Epithelial cell of esophagus (primary cell): ENCODE measurements at regions not wholly inside any gene's neighbourhood (a gene's known extent, or its start where the extent isn't known, plus 50 kb on each side); places are given as distances from the start of the nearest gene placed in this dataset.

Experiments used
- DNase-seq: peaks from one replicate; pipeline ENCODE4 v3.0.0; 2010; ENCODE audit warnings: low read depth
- H3K4me3 ChIP-seq: 2 replicates; pipeline ENCODE4 v1.5.1; 2011; ENCODE audit warnings: mild to moderate bottlenecking, low read length, control low read depth
- CTCF ChIP-seq: IDR thresholded peaks from 2 replicates; pipeline ENCODE4 v1.5.1; 2011; ENCODE audit warnings: low read depth, mild to moderate bottlenecking, low read length, control low read depth, inconsistent platforms; ENCODE audit not compliant: insufficient read depth; ENCODE audit errors: missing control alignments

GRCh38 chr4:62196338-62196737 is 996.2 kb downstream of the ADGRL3 start:
- TF ChIP-seq CTCF: no peak
- H3K4me3 ChIP-seq: no peak overlapping the region
- no peak for DNase-seq

- no peak for TF ChIP-seq CTCF
- DNase-seq: peak; percentile 3
These were observed 994.2 kb downstream of the ADGRL3 start for GRCh38 chr4:62194342-62194741.

DNA sequence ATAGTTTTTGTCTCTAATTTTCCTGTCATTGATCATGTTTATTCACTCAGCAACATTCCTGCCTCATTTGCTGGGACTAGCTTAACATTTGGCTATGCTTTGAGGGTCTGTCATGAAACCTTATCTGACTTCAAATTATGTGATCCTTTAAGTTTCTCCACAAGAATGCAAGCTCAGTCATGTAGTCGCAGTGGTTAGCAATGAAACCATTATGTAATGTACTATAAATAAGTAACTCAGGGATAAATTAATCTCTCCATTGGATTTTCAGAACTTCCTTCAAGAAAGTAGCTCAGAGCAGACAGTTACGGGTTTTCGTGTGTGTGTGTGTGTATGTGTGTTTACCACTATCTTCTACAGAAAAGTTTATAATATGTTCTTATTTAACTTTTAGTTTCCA is 993.6 kb downstream of the ADGRL3 start:
- H3K4me3 ChIP-seq: no peak overlapping the region
- no peak for TF ChIP-seq CTCF
- no peak for DNase-seq

More at GRCh38 chr4:62194342-62194741, 994.2 kb downstream of the ADGRL3 start:
- no peak overlapping the region for H3K4me3 ChIP-seq

DNA sequence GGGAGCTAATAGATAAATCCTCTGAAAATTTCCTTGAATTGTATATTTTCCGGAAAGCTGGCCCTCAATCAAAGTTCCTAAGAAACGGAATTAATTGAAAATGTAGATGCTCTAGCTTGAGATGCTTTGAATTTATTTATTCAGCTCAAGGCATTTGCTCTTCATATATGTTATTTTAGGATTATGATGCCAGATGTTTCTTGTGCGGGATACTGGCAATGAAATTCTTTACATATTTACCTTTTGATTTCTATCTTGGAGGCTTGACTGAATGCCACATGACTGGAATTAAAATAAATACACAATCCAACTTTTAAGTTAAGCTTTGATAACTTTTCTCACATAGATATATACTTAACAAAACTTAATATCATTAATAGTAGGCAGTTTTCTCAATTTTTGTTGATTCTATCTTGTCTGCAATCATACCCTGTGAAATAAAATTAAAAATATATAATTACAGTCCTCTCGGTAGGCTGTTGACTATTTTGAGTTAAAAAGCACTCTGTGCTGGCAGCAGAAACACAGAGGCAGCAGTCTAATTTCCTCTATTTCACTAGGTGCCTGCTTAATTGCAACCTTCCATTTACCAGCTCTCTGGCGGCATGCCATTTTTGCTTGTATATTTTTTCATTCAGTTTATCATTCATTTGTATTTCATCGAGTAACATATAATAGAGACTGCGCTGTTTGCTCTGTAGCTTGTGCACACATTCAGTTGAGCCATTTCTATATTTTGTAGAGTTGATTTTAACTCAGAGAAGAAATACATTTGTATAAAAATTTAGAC is 991.5 kb downstream of the ADGRL3 start:
- no peak for TF ChIP-seq CTCF
- H3K4me3 ChIP-seq: no peak overlapping the region
- no peak for DNase-seq

- H3K4me3 ChIP-seq: no peak overlapping the region
- DNase-seq: no peak
- TF ChIP-seq CTCF: no peak
These were observed 970.1 kb downstream of the ADGRL3 start for GRCh38 chr4:62170235-62170634.

DNA sequence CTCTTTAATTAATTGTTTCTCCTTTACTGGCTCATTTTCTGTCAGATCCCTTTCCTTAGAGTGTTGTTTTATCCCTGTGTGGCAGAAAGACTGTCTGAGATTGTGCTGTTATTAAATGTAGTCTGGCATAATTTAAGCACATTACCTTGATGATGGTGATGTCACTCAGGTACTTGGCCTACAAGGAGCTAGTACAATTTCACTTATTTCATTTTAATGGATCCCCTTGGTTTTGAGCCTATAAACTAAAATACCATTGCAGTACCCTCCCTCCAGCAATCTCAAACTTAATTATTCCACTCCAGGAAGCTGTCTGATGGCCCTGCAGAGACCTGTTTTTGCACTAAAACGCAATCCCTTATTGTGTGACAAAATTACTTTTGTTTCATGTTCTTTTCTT is 968.6 kb downstream of the ADGRL3 start:
- TF ChIP-seq CTCF: no peak
- no peak overlapping the region for H3K4me3 ChIP-seq
- DNase-seq: no peak

DNA sequence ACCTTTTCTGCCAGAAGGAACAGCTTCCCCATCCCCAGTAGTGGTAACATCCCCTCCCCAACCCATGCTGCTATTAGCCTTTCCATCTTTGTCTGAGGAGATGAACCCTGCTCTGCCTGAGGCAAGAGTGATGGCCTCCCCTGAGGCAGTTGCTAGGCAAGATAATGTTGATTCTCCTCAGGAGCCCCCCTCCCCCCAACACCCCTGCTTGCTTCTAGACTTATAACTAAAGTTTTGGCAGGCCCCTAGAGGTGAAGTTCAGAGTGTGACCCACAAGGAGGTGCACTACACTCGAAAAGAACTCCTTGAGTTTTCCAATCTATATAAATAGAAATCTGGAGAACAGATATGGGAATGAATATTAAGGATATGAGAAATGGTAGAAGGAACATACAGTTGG is 962.5 kb downstream of the ADGRL3 start:
- DNase-seq: no peak
- H3K4me3 ChIP-seq: no peak overlapping the region
- TF ChIP-seq CTCF: no peak
